Neuronal stem cell (in vitro differentiated cells): ENCODE measurements at regions not wholly inside any gene's neighbourhood (a gene's known extent, or its start where the extent isn't known, plus 50 kb on each side); places are given as distances from the start of the nearest gene placed in this dataset.

Experiments used
- DNase-seq: peaks from one replicate; pipeline ENCODE4 v3.0.0-alpha.2; 2013; ENCODE audit warnings: low spot score
- H2AFZ ChIP-seq: one replicate; pipeline ENCODE4 v1.6.1; 2013; ENCODE audit warnings: mild to moderate bottlenecking, low read length, inconsistent platforms
- H2AK5ac ChIP-seq: 2 replicates; pipeline ENCODE4 v1.6.1; 2013; ENCODE audit warnings: low read depth, mild to moderate bottlenecking, inconsistent platforms, low read length, moderate library complexity, mixed read lengths
- H2BK120ac ChIP-seq: 2 replicates; pipeline ENCODE4 v1.6.1; 2013; ENCODE audit warnings: low read depth, mild to moderate bottlenecking, inconsistent platforms, low read length, moderate library complexity, mixed read lengths
- H2BK12ac ChIP-seq: one replicate; pipeline ENCODE4 v1.6.1; 2013; ENCODE audit warnings: low read length, inconsistent platforms
- H2BK15ac ChIP-seq: 2 replicates; pipeline ENCODE4 v1.6.1; 2013; ENCODE audit warnings: mild to moderate bottlenecking, low read length, inconsistent platforms, mixed read lengths
- H2BK5ac ChIP-seq: one replicate; pipeline ENCODE4 v1.6.1; 2013; ENCODE audit warnings: inconsistent platforms, mild to moderate bottlenecking, low read length, moderate library complexity
- H3K14ac ChIP-seq: one replicate; pipeline ENCODE4 v1.6.1; 2013; ENCODE audit warnings: low read length, inconsistent platforms
- H3K18ac ChIP-seq: 2 replicates; pipeline ENCODE4 v1.6.1; 2013; ENCODE audit warnings: low read length, inconsistent platforms
- H3K23ac ChIP-seq: 2 replicates; pipeline ENCODE4 v1.6.1; 2013; ENCODE audit warnings: low read depth, mild to moderate bottlenecking, mixed read lengths, low read length, inconsistent platforms; ENCODE audit not compliant: poor library complexity
- H3K27ac ChIP-seq: replicated peaks from 3 replicates; pipeline ENCODE4 v1.5.1; 2013; ENCODE audit warnings: low read length, inconsistent platforms
- H3K27me3 ChIP-seq, 3 experiments: 2 replicates each; pipeline ENCODE4 v1.6.1; 2013; ENCODE audit warnings: low read length in 3 of 3, mild to moderate bottlenecking in 2 of 3, inconsistent platforms in 1 of 3, low read depth in 1 of 3, mixed read lengths in 1 of 3, moderate library complexity in 1 of 3; ENCODE audit not compliant: control insufficient read depth in 3 of 3, insufficient read depth in 3 of 3
- H3K36me3 ChIP-seq, 2 donors: replicated peaks in 1 of 2; 2 replicates each; pipeline ENCODE4 v1.6.1; 2013; ENCODE audit warnings: low read length in 2 of 2; ENCODE audit not compliant: control insufficient read depth in 2 of 2, insufficient read depth in 2 of 2
- H3K4ac ChIP-seq: 2 replicates; pipeline ENCODE4 v1.6.1; 2013; ENCODE audit warnings: inconsistent platforms, mild to moderate bottlenecking, low read length, moderate library complexity
- H3K4me1 ChIP-seq, 2 donors: 1 replicate in 1 of 2; 2 replicates in 1 of 2; pipeline ENCODE4 v1.6.1; 2013; ENCODE audit warnings: low read length in 2 of 2, low read depth in 1 of 2; ENCODE audit not compliant: control insufficient read depth in 2 of 2, insufficient read depth in 1 of 2
- H3K4me2 ChIP-seq: one replicate; pipeline ENCODE4 v1.6.1; 2013; ENCODE audit warnings: mild to moderate bottlenecking, low read length, inconsistent platforms; ENCODE audit not compliant: insufficient read depth, poor library complexity, severe bottlenecking
- H3K4me3 ChIP-seq, 2 donors: 2 replicates each; pipeline ENCODE4 v1.5.1; 2013; ENCODE audit warnings: low read length in 2 of 2, mild to moderate bottlenecking in 2 of 2, inconsistent platforms in 1 of 2, moderate library complexity in 1 of 2
- H3K79me1 ChIP-seq: one replicate; pipeline ENCODE4 v1.6.1; 2013; ENCODE audit warnings: low read depth, mild to moderate bottlenecking, inconsistent platforms, low read length, moderate library complexity
- H3K9ac ChIP-seq: one replicate; pipeline ENCODE4 v1.6.1; 2013; ENCODE audit warnings: mild to moderate bottlenecking, low read depth, low read length, inconsistent platforms; ENCODE audit not compliant: poor library complexity
- H3K9me3 ChIP-seq, 2 donors: replicated peaks in 1 of 2; 2 replicates each; pipeline versions ENCODE3 to v1.6.1; 2013; ENCODE audit warnings: low read length in 2 of 2, mild to moderate bottlenecking in 2 of 2, inconsistent platforms in 1 of 2, low read depth in 1 of 2, mixed read lengths in 1 of 2, moderate library complexity in 1 of 2; ENCODE audit not compliant: control insufficient read depth in 2 of 2, insufficient read depth in 1 of 2
- H4K8ac ChIP-seq: one replicate; pipeline ENCODE4 v1.6.1; 2013; ENCODE audit warnings: low read depth, mild to moderate bottlenecking, inconsistent platforms, low read length, moderate library complexity
- H4K91ac ChIP-seq: one replicate; pipeline ENCODE4 v1.6.1; 2013; ENCODE audit warnings: low read length, low read depth, mild to moderate bottlenecking, inconsistent platforms; ENCODE audit not compliant: poor library complexity
- WGBS, 2 donors: extraction: QIAGEN DNeasy Blood & Tissue Kit; methylation state at CpG; one replicate each; pipeline ENCODE4 v1.1.7; 2013; ENCODE audit warnings: missing lambda C conversion rate in 2 of 2, mixed read lengths in 1 of 2; ENCODE audit not compliant: insufficient read length in 2 of 2, insufficient replicate concordance in 1 of 2; ENCODE audit errors: extremely low coverage in 2 of 2; 5-methylcytosine and 5-hydroxymethylcytosine counted together

DNA sequence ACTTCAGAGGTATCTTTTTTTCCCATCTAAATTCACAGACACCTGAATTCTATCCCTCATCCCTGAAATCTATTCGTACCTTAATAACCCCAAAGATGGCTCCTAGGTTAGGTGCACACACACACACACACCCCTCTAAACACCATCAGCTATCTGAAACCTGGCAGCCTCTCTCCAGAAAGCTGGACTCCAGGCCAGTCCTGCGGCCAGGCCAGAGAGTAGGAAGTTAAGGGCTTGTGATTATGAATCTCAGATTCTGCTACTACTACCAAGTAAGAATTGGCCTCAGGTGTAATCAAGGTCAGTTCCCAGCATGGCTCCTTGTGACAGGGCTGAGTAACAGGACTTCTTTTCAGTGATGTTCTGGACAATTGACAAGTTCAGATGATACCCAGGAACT, 244.2 kb upstream of the SERP2 start:
- no peak overlapping the region for H3K14ac ChIP-seq
- no peak overlapping the region for H2BK5ac ChIP-seq
- H3K4me1 ChIP-seq, result no peaks in the 10 kb centered on the region
- DNase-seq, result no peak
- H4K91ac ChIP-seq, result no peak overlapping the region
- no peak overlapping the region for H2BK15ac ChIP-seq
- H3K27me3 ChIP-seq, result no peaks in the 10 kb centered on the region
- no peak overlapping the region for H2AFZ ChIP-seq
- peaks cover 0 to 2% of the 10 kb centered on the region in 2 donors for H3K9me3 ChIP-seq
- H3K4me3 ChIP-seq, result no peak overlapping the region
- H2AK5ac ChIP-seq, result no peak overlapping the region
- no peak overlapping the region for H3K4me2 ChIP-seq
- H3K23ac ChIP-seq, result no peak overlapping the region
- no peak overlapping the region for H2BK12ac ChIP-seq
- H3K9ac ChIP-seq, result no peak overlapping the region
- whole genome bisulfite sequencing, 2 donors, result no CpG with 5 or more reads among the region's 2 CpGs
- H4K8ac ChIP-seq, result no peak overlapping the region
- H3K4ac ChIP-seq, result no peak overlapping the region
- no peak overlapping the region for H3K27ac ChIP-seq
- no peak overlapping the region for H3K18ac ChIP-seq
- H3K36me3 ChIP-seq, result no peaks in the 10 kb centered on the region
- H2BK120ac ChIP-seq, result no peak overlapping the region
- H3K79me1 ChIP-seq, result no peaks in the 10 kb centered on the region

- Histone ChIP-seq H3K4me2 (no peak overlapping the region), H3K23ac (no peak overlapping the region), H3K4ac (no peak overlapping the region), H3K27me3 (no peaks in the 10 kb centered on the region), H3K4me3 (no peak overlapping the region), H2BK15ac (no peak overlapping the region), H3K79me1 (no peaks in the 10 kb centered on the region), H3K36me3 (no peaks in the 10 kb centered on the region), H3K9me3 (peaks cover 0 to 2% of the 10 kb centered on the region in 2 donors), H2AK5ac (no peak overlapping the region), H4K91ac (no peak overlapping the region), H3K18ac (no peak overlapping the region), H3K4me1 (no peaks in the 10 kb centered on the region), H3K9ac (no peak overlapping the region), H2BK12ac (no peak overlapping the region), H2AFZ (no peak overlapping the region), H2BK120ac (no peak overlapping the region), H2BK5ac (no peak overlapping the region), H4K8ac (no peak overlapping the region), H3K14ac (no peak overlapping the region), H3K27ac (no peak overlapping the region)
- no CpG with 5 or more reads among the region's 5 CpGs for WGBS, 2 donors
- DNase-seq, result no peak
Observed at GRCh38 chr13:44131069-44131614, 242.5 kb upstream of the SERP2 start.

- no peak overlapping the region for H4K91ac ChIP-seq
- DNase-seq, result no peak
Observed at GRCh38 chr13:44132710-44133109, 240.9 kb upstream of the SERP2 start.

DNA sequence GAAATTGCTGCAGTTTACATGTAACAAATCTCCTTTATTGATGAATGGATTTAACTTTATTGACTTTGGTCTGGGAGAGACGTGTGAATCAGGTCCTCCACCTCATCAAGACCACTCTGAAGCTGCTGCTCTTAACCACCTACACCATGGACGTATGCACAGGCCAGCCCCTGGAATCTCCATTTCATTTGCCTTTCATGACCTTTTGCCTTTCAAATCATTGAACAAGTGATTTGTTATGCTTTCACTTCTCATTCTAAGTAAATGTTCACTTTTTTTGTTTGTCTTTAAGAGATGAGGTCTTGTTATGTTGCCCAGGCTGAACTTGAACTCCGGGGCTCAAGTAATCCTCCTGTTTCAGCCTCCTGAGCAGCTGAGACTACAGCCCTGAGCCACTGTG, 240.0 kb upstream of the SERP2 start:
- Histone ChIP-seq H3K27ac (no peak overlapping the region), H3K23ac (no peak overlapping the region), H2BK120ac (no peak overlapping the region), H3K9ac (no peak overlapping the region), H3K4ac (no peak overlapping the region), H2BK5ac (no peak overlapping the region), H3K36me3 (no peaks in the 10 kb centered on the region), H2AFZ (no peak overlapping the region), H3K27me3 (no peaks in the 10 kb centered on the region), H4K8ac (no peak overlapping the region), H3K4me2 (no peak overlapping the region), H3K79me1 (no peaks in the 10 kb centered on the region), H4K91ac (no peak overlapping the region), H3K18ac (no peak overlapping the region), H2BK15ac (no peak overlapping the region), H2BK12ac (no peak overlapping the region), H3K14ac (no peak overlapping the region), H3K4me3 (no peak overlapping the region), H3K9me3 (no peaks in the 10 kb centered on the region), H2AK5ac (no peak overlapping the region), H3K4me1 (no peaks in the 10 kb centered on the region)
- no CpG with 5 or more reads among the region's 3 CpGs for WGBS, 2 donors
- no peak for DNase-seq

More at GRCh38 chr13:44132710-44133109, 240.9 kb upstream of the SERP2 start:
- no CpG with 5 or more reads among the region's 6 CpGs for WGBS, 2 donors
- Histone ChIP-seq H4K8ac (no peak overlapping the region), H2BK120ac (no peak overlapping the region), H3K79me1 (no peaks in the 10 kb centered on the region), H3K27me3 (no peaks in the 10 kb centered on the region), H3K23ac (no peak overlapping the region), H3K4ac (no peak overlapping the region), H2BK12ac (no peak overlapping the region), H3K4me1 (no peaks in the 10 kb centered on the region), H2AK5ac (no peak overlapping the region), H3K14ac (no peak overlapping the region), H3K27ac (no peak overlapping the region), H3K4me2 (no peak overlapping the region), H3K9ac (no peak overlapping the region), H2BK5ac (no peak overlapping the region), H2BK15ac (no peak overlapping the region), H3K36me3 (no peaks in the 10 kb centered on the region), H3K18ac (no peak overlapping the region), H3K4me3 (no peak overlapping the region), H2AFZ (no peak overlapping the region), H3K9me3 (no peaks in the 10 kb centered on the region)
